ENCODE measurements at regions not wholly inside any gene's neighbourhood (a gene's known extent, or its start where the extent isn't known, plus 50 kb on each side); places are given as distances from the start of the nearest gene placed in this dataset.
"Not testable (repeated sequence)": the region's sequence is repeated elsewhere in the genome, so short reads cannot be mapped to it uniquely, and the experiment has no call there.

DNA sequence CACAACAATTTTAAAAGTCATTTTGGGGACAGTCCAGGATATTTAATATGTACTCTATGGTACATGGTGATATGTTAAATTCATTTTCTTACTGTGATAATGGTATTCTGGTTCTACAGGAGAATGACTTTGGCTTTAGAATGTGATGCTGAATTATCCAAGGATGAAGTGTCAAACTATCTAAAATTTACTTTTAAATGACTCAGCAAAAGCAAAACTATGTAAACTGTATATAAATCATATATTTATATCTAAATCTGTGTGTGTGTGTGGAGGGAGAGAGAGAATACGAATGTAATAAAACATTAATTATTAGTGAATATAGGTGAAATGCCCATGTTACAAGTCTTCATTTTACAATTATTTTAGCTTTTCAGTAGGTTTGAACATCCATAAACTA, 733.8 kb upstream of the CA10 start:
- no peak for DNase-seq (ENCODE audit: low spot score)

DNA sequence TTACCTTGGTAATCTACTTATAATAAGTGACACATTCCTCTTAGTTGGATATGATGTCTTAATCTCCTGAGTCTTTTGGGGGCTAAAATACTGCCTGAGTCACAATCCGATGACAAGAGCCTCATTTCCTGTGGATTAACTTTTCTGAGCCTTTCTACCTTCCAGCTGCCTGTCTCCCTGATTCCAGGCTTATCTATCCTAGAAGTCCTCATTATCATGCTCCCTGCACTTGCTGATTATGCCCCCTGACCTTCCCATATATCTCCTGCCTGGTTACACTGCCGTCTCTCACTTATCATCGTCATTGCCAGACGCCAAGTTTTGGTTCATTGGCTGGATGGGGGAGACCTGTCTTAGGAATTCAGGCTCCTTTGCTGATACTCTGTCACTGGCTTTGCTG, 727.4 kb upstream of the CA10 start:
- no peak for DNase-seq (ENCODE audit: low spot score)

DNA sequence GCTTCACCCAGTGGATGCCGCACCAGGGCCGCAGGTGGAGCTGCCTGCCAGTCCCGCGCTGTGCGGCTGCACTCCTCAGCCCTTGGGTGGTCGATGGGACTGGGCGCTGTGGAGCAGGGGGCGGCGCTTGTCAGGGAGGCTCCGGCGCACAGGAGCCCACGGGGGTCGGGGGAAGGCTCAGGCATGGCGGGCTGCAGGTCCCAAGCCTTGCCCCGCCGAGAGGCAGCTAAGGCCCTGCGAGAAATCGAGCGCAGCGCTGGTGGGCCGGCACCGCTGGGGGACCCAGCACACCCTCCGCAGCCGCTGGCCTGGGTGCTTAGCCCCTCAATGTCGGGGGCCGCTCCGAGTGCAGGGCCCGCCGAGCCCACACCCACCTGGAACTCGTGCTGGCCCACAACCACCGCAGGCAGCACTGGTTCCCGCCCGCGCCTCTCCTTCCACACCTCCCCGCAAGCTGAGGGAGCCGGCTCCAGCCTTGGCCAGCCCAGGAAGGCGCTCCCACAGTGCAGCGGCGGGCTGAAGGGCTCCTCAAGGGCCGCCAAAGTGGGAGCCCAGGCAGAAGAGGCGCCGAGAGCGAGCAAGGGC, 725.5 kb upstream of the CA10 start:
- DNase-seq (ENCODE audit: low spot score) = not testable (repeated sequence)

DNA sequence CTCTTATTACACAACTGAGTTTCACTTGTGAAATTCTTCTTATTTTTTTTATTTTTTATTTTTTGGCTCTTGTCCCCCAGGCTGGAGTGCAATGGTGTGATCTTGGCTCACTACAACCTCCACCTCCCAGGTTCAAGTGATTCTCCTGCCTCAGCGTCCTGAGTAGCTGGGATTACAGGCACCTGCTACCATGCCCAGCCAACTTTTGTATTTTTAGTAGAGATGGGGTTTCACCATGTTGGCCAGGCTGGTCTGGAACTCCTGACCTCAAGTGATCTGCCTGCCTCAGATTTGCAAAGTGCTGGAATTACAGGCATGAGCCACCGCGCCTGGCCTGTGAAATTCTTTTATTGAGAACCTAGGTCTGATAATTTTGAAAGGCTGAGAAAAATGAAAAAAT, 688.3 kb upstream of the CA10 start:
- not testable (repeated sequence) for DNase-seq (ENCODE audit: low spot score)

DNA sequence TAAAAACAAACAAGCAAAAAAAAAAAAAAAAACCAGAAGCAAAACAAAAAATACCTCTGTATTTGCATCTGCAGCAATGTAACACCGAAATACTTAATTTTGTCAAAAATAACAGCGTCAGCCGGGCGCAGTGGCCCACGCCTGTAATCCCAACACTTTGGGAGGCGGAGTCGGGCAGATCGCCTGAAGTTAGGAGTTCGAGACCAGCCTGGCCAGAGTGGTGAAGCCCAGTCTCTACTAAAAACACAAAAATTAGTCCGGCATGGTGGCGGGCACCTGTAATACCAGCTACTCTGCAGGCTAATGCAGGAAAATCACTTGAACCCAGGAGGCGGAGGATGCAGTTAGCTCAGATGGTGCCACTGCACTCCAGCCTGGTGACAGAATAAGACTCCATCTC, 683.5 kb upstream of the CA10 start:
- DNase-seq (ENCODE audit: low spot score) = no peak

DNA sequence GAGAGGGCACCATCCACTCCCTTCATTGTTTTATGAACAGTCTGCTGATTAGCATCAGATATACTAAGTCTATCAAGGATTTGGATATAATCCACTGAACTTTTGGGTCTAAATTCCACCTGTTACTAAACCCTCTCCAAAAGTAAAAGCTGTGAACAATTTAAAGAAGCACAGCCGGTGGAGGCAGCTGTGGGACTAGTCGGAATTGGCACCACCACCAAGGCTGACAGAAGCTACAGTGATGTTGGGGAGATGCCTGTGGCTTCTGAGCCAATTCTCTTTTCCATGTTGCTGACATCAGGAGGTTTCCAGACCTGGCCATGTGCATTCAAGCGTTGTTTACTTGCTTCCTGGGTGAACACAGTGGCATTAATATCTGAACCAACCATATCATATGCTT, 679.0 kb upstream of the CA10 start:
- no peak for DNase-seq (ENCODE audit: low spot score)

DNA sequence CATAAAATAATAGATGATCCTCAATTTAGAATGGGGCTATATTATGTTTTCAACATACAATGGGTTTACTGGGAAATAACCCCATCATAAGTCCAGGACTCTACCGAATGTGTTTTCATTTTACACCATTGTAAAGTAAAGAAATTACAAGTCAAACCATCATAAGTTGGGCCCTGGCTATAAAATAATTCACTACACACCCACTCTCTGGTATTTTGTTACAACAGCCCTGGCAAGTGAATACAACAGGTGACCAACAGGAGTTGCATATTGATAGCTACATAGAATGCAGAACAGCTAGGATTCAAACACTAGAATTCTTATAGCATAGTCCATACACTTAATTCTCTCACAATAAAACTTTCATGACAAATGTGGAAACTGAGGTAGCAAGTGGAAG, 673.0 kb upstream of the CA10 start:
- DNase-seq (ENCODE audit: low spot score) = no peak

DNA sequence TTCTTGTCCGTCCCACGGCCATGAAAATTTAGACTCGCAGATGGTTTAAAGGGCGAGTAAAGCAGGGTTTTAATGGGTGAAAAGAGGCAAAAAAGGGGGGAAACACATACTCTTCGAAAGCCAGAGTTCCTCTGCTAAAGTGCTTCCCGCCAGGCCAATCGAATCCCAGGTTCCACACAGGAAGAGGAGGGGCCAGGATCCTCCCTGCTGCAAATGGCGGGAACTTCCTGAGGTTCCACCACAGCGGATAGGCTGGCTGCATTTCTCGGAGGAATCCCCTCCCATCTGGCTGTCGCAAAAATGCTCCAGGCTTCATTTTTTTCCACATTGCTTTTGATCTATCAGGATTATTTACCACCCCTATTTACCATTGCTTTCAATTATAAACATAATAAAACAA, 670.1 kb upstream of the CA10 start:
- no peak for DNase-seq (ENCODE audit: low spot score)

DNA sequence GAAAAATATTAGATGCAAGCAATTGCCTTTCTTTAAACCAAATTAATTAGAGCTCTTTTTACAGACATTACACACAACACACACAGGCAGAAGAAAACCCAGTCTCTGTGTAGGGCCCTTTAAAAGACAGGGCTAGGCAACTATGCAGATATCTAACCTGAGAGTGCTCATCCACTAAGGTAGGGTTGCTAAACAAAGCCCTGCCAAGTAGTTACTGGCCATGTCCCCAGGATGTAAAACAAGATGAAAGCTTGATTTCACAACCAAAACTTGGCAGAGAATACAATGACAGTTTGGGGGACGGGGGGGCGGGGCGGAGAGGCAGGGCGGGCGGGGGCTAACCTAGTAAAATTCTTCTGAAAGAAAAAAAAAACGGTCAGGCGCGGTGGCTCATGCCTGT, 669.0 kb upstream of the CA10 start:
- DNase-seq (ENCODE audit: low spot score) = no peak

DNA sequence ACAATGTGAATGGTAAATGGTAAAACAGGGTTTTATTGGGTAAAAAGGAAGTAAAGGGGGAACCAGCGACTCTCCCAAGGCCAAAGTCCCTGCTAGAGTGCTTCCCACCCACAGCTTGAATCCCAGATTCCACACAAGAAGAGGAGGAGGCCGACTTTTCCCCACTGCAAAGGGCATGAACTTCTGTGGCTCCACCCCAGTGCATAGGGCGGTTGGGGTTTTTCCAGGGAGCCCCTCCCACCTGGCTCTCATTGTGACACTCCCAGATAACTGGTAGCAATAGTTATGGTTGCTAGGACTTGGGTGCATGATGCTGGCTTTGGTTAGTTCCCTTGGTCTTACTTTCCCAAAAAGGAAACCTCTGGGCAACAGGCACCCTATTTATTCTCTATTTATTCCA, 666.0 kb upstream of the CA10 start:
- DNase-seq (ENCODE audit: low spot score) = no peak

DNA sequence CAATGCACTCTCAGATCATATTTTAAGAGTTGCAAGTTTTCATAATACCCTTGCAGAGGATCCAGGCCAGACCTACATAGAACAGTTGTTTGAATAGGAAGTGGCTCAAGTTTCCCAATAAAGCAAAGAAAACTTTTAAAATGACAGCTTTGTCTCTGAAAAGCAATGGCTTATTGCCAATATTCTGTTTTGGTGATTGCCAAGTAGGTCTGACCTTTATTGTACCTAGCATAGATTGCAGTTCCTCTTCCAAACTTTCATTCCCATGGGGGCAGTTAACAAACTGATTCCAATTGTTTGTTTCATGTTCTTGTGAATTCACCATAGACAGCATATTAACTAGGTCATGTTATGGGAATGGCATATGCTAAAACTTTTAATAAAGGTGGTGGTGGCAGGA, 664.6 kb upstream of the CA10 start:
- DNase-seq (ENCODE audit: low spot score) = no peak

DNA sequence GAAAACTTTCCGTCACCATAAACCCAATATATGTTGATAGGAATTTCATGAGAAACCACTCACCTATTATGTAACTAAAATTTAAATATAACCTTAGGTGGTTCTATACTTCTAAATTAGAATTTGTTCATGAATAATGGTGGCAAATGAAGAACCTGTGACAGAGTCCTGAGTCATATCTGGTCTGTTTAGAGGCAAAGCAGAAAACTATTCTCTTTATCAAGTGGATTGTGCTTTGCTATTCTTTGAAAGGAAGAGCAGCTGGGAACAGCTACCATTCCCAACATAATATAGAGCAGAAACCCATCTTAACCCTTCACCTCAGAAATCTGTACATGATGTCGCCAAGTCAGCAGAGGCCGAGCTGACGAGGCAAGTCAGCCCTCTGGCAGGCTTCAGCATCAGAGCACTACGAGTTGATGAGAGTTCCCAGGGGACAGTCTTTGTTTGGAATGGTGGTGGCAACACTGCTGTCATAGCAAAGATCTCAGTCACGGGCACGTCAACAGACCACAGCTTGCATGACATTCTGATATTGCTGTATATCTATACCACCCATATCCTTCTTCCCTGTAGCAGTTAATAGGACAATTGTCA, 631.9 kb upstream of the CA10 start:
- no peak for DNase-seq (ENCODE audit: low spot score)

DNA sequence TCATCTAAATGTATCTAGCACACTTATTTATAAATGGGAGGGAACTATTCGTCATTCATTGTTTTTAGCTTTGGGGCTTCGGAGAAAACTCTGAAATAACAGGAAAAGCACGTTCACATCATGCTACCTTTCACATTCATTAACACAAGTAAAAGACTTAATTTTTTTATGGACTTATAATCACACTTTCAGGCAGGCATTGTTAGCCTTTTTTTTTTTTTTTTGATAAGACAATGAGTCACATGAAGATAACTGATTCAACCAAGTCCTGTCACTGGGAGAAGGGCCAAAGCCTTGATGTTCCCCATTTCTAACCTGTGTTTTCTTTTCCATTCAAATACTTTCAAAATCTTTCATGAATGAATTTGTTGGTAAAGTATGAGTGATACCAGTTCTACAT, 631.3 kb upstream of the CA10 start:
- no peak for DNase-seq (ENCODE audit: low spot score)

DNA sequence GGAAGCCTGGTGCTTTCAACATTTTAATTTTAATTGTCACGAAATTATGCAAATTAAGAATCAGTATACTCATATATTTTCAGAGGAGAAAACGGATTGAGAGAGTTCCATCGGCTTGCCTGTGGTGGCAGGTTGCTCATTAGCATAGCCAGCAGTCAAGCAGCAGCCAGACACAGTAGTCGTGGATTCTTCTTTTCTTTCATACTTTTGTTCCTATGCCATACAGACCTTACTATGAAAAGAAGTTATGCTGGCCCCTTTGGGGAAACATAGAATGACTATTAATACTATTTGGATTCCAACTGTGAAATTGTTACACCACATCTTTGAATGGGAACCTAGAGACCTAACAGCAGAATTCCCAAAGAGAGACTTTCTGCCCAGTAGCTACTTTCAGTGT, 617.7 kb upstream of the CA10 start:
- no peak for DNase-seq (ENCODE audit: low spot score)

DNA sequence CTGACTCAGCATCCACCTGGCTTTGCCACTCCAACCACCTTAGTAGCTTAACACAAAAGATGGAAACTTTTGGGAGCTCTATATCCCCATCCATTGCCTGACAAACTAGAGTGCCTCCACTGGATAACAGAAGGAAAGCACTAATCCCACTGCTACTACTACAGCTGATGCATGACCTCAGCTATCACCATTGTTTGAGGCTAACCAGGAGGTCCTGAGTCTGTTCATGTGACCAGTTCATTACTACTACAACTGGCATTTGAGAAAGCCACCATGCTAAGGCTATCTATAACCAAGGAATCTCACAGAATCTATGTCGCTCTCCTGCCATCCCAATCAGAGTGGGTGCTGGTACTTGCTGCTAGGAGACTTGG, 604.3 kb upstream of the CA10 start:
- no peak for DNase-seq (ENCODE audit: low spot score)

DNA sequence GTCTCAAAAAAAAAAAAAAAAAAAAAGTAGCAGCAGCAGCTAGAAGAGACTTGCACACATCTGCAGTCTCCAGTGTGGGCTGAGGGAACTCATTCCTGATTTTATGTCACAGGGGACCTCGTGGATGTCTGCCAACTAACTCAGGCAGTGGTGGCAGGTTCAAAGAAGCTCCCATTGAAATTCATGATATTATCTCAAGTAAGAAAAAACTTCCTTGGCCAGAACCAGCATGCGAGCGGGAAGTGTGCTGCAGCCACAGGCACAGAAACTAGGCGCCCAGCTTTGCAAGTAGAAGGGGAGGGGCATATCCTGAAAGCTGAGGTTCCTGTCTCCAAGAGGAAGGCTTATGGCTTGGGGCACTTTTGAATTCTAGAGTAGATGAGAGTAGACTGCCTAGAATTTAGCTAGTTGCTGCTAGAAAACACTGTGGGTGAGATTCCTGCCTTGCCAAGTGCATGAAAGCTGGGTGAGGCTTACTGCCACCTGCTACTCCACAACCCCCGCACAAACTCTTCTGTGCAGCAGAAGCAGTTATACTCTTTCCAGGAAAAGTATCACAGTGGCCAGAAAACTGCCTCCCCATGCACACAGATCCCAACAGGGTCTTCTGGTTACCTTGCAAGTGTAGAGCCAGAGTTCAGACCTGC, 603.8 kb upstream of the CA10 start:
- no peak for DNase-seq (ENCODE audit: low spot score)

DNA sequence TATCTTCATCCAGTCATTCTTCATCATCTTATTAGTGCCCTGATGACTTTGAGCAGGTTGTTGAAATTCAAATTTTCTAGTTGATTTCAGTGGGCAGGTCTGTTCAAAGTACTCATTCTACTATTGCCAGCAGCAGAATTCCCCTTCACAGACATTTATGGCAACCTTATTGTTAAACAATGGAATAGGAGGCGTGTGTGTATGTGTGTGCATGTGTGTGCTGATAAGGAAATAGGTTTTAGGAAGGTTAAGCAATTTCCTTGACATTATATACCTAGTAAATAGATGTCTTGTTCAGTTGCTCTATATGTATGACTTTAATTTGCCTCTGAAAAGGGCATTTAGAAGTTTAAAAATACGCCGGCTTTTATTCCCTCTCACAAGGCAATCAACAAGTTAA, 601.4 kb upstream of the CA10 start:
- DNase-seq (ENCODE audit: low spot score) = no peak

DNA sequence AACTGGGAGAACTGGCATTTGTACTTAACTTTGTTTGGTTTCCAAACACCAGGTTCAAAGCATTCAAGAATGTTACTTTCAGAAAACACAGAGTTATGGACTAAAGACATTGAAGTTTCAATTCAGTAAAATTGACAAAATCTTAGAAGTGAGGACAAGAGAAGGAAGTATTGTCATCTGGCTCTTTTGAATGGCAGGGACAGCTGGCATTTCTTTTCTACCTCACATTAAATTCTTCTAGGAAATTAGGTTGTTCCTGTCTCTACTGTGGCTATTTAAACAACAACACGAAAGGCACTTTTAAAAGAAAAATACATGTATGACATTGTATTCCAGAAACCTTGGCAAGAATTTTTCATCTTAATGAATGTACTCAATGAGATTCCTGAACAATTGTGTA, 600.0 kb upstream of the CA10 start:
- no peak for DNase-seq (ENCODE audit: low spot score)

DNA sequence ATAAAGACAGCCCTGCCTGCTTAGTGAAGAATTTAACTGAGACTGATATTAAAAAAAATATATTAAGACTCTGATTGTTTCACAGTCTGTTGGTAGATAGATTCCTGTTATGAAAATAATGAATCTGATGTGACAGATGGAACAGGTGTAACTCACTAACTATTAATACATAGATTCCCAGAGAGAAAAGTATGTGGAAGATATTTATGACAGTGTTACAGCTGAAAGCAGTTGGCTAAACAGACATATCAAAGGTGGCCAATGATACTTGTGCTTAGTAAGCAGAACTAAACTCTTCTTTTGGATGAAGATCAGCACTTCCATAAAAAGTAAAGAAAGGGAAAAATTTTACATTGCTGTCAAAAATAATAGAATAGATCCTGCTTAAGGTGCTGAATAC, 598.2 kb upstream of the CA10 start:
- DNase-seq (ENCODE audit: low spot score) = no peak

DNA sequence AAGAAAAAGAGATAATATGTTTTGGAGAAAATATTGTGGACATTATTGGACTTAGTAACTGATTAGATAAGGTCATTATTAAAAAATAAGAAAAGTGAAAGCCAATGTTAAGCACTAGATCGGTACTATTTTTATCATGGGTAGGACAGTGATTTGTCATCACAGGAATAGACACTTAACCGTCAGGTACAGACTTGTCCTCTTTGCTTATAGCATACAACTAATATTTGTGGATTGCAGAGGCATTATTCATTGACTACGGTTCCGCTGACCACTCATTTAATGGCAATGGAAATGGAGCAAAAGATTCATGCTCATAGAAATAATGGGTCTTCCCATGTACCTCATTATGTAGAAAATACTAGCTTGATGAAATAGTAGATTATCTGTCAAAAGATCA, 596.3 kb upstream of the CA10 start:
- DNase-seq (ENCODE audit: low spot score) = no peak

DNA sequence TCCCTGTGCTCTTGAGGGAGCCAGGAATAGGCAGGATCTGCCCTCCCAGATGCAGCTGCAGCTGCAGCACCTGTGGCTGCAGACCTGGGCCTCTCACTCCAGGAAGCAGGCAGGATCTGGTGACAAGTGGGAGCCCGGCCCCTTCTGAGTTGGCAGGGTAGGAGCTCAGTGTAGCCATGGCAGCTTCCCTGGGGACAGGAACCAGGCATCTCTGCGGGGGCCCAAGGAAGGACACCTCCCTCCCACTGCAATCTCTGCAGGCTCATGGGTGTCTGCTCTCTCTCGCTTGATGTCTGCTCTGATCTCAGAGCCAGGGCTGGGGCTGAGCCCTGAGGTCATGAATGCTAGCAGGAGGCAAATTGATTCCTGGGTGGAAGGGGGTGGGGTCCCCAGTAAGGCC, 592.5 kb upstream of the CA10 start:
- no peak for DNase-seq (ENCODE audit: low spot score)

DNA sequence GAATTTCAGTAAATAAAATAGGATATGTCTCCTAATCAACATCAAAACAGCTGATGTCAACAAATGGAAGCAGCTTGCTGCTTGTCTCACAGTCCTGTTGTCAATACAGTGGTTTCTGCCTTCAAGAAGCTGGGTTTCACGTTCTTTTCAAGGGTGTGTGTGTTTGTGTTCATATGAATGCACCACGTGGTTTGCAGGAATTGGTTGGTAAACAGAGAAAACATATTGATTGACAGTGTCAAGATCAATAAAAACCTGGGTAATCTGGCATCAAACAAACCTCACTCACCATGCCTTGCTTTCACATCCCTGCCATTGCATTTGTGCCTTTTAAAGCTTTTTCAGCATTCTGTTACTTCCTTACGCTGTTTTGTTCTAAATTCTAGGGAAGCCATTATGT, 585.7 kb upstream of the CA10 start:
- DNase-seq (ENCODE audit: low spot score) = no peak

DNA sequence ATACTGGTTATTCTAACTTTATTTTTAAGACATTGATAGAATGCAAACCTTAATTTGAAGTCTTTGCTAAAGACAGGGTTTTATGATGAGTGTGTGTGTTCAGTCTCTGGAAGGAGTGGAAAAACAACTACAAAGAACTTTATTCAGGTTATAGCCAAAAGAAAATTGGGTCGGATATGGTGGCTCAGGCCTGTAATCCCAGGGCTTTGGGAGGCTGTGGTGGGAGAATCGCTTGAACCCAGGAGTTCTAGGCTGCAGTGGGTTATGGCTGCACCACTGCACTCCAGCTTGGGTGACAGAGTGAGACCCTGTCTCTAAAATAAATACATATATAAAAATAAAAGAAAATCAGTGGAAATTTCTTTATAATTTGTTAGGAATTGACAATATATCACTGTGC, 581.5 kb upstream of the CA10 start:
- DNase-seq (ENCODE audit: low spot score) = no peak

DNA sequence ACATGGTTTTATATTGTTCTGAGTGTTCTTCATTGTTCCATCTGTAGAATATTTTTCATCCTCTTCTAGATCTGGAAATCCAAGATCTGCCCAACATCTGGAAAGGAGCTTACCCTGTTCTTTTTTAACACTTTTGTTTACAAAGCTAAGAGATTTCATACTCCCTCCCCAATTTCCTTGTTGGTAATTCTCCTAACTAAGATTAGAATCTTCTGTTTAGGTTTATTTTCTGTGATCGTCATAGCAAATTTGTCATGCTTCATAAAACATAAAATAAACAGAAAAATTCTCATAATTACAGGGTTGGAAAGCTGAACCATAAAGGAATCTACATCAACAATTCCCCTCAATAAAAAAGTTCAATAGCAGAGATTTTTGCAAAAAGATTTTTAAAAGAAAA, 580.3 kb upstream of the CA10 start:
- DNase-seq (ENCODE audit: low spot score) = no peak

Data from hematopoietic multipotent progenitor cell treated with erythropoietin and hydrocortisone succinate and interleukin-3 and kit ligand, for 15 days (in vitro differentiated cells).